ENCODE measurements at regions not wholly inside any gene's neighbourhood (a gene's known extent, or its start where the extent isn't known, plus 50 kb on each side); places are given as distances from the start of the nearest gene placed in this dataset.

- no peak for DNase-seq
Observed at GRCh38 chr1:177632923-177633615, 336.8 kb downstream of the SEC16B start.

- DNase-seq = no peak
Observed at GRCh38 chr1:177631770-177632169, 338.1 kb downstream of the SEC16B start.

- no peak for DNase-seq
Observed at GRCh38 chr1:177629526-177629925, 340.3 kb downstream of the SEC16B start.

DNA sequence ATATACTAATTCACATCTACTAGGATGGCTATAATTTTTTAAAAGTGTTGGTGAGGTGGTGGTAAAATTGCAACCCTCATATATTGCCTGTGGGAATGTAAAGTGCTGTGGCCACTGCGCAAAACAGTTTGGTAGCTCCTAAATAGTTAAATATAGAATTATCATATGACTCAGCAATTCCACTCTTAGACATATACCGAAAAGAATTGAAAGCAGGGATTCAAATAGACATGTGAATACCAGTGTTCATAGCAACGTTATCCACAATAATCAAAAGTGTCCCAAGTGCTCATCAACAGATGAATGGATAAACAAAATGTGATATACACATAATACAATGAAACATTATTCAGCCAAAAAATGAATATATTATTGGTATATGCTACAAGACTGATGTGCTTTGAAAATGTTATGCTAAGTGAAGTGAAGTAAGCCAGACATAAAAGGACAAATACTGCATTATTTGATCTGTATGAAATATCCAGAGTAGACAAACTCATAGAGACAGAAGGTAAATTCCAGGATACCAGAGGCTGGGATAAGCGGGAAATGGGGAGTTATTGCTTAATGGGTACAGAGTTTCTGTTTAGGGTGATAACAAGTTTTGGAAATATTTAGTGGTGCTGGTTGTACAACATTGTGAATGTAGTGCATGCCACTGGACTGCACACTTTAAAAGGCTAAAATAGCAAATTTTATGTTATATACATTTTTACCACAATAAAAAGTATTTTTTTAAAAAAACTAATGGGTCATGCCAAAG is 342.5 kb downstream of the SEC16B start:
- DNase-seq = no peak

GRCh38 chr1:177620636-177621190 is 349.1 kb downstream of the SEC16B start:
- no peak for DNase-seq

- no peak for DNase-seq
Observed at GRCh38 chr1:177615251-177615650, 354.6 kb downstream of the SEC16B start.

DNA sequence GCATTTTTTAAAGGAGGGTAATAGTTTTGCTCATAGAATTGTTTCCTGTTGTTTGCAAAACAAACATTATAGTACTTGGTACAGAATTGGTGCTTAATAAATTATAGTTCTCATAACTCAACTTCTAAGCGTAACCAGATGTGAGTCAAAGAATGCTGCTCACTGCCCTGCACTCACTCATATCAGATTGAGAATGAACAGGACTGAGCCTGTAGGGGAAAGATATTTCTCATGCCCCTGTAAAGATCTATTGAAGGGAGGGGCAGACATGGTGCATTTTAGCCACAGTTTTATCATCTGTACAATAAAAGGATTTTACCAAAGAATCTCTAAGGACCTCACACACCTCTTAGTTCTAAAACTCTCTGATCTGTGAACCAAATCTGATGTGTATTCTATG is 358.5 kb downstream of the SEC16B start:
- DNase-seq = no peak

GRCh38 chr1:177609953-177610352 is 359.9 kb downstream of the SEC16B start:
- no peak for DNase-seq

GRCh38 chr1:177600936-177601335 is 368.9 kb downstream of the SEC16B start:
- no peak for DNase-seq

DNA sequence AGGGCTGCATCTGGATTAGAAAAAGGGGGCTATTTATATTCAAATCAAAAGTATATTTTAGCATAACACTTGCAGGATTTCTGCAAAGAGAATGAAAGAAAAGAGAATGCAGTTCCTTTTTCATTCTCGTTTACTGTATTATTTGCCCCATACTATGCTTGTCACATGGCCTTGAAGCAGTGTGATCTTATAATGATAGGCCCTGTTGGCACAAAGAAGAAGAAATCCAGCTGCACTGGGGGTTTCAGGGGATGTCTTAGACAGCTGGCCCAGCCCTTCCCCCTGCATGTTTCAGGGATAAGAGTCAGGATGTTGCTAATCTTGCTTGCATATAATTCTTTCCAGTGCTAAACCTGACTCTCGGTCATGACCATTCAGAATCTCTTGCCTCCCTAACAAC is 369.5 kb downstream of the SEC16B start:
- no peak for DNase-seq

GRCh38 chr1:177597393-177597792 is 372.5 kb downstream of the SEC16B start:
- DNase-seq = no peak

DNA sequence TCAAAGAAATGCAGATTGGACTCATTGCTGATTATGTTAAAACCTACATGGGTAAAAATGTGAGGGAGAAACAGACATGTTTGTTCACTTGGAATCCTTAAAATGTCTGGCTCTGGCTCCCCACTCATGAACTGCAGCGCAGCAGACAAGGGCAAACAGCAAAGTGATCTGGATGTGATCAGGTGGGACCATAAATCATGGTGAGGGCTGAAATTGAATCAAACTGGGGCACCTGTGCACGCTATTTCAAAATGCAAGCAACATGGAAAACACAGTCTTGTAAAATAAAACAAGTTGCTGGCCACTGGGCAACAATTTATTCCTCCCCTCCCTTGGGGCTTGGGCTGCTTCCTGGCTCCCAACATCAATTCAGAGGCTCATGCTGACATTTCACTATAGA is 373.4 kb downstream of the SEC16B start:
- no peak for DNase-seq

DNA sequence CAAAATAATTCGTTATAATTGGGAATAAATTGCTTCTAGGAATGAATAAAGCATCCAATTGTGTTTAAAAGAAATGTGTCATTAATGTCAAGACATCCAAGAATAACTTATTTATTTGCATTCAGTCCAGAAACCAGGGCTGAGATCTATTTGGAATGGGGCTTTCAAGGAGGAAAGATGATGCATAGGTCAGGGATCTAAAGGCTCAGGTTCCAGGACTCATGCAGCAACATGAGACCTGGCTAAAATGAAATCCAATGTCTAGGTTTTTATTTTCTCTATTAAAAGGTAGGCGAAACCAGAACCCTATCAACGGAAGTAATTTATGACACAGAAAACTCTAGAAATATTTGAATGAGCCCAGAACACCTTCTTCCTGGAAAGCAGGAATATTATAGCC is 376.8 kb downstream of the SEC16B start:
- DNase-seq = no peak

GRCh38 chr1:177592624-177593023 is 377.2 kb downstream of the SEC16B start:
- no peak for DNase-seq

- DNase-seq = no peak
Observed at GRCh38 chr1:177591155-177591554, 378.7 kb downstream of the SEC16B start.

GRCh38 chr1:177589166-177589565 is 380.7 kb downstream of the SEC16B start:
- DNase-seq = no peak

DNA sequence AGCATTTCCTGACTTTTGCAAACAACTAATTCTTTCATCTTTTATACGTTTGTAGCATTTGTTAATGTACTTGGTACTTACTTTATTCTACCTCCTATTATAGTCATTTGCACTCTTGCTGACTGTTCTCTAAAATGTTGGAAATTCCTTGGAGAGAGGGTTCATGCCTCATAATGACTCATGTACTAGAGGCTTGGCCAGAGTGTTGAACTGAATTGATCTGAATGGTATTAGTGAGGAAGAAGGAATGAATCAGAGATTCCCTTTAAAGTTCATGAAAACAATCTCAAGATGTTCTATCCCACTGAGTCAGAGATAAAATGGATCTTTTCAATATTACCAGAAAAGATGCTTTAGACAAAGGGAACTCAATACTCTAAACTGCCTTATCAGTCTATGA is 383.4 kb downstream of the SEC16B start:
- DNase-seq = no peak

- DNase-seq = no peak
Observed at GRCh38 chr1:177585302-177586220, 384.3 kb downstream of the SEC16B start.

DNA sequence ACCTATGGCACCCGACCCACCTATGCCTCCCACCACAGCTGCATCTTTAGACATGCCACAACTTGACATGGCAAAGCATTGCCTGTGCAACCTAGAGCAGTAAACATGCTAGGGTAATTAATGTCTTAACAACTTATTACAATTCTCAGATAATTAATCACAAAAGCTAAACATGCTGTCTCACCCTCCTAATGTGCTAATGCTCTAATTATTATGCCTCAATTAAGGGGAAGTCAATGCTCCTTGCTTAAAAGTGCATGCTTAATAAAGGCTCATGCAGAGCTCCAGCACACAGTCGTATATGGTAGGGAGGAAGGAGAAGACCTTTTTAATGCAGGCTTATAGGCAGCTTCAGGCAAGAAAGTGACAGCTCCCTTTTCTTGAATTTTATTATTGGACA is 396.0 kb downstream of the SEC16B start:
- no peak for DNase-seq

GRCh38 chr1:177571485-177572076 is 398.3 kb downstream of the SEC16B start:
- DNase-seq = no peak

- no peak for DNase-seq
Observed at GRCh38 chr1:177571076-177571475, 398.8 kb downstream of the SEC16B start.

GRCh38 chr1:177569476-177569875 is 398.7 kb downstream of the BRINP2 start:
- no peak for DNase-seq

GRCh38 chr1:177568622-177569021 is 397.9 kb downstream of the BRINP2 start:
- no peak for DNase-seq
